Trophoblast cell (in vitro differentiated cells and primary cell): ENCODE measurements at regions not wholly inside any gene's neighbourhood (a gene's known extent, or its start where the extent isn't known, plus 50 kb on each side); places are given as distances from the start of the nearest gene placed in this dataset.

Source experiments
- DNase-seq, 2 donors: peaks; one replicate each; pipeline ENCODE4 v3.0.0-alpha.2; 2016
- H2AFZ ChIP-seq: 2 replicates; pipeline ENCODE4 v1.6.1; 2013; ENCODE audit warnings: low read length, moderate library complexity, mild to moderate bottlenecking; ENCODE audit not compliant: insufficient read depth, poor library complexity
- H2AK5ac ChIP-seq: 2 replicates; pipeline ENCODE4 v1.6.1; 2013; ENCODE audit warnings: mild to moderate bottlenecking, low read length
- H2BK120ac ChIP-seq: 2 replicates; pipeline ENCODE4 v1.6.1; 2013; ENCODE audit warnings: low read length, mild to moderate bottlenecking, moderate library complexity; ENCODE audit not compliant: insufficient read depth, poor library complexity
- H2BK12ac ChIP-seq: 2 replicates; pipeline ENCODE4 v1.6.1; 2013; ENCODE audit warnings: mild to moderate bottlenecking, low read length, moderate library complexity
- H2BK5ac ChIP-seq: 2 replicates; pipeline ENCODE4 v1.6.1; 2013; ENCODE audit warnings: low read length, low read depth, moderate library complexity, mild to moderate bottlenecking; ENCODE audit not compliant: poor library complexity
- H3K14ac ChIP-seq: 2 replicates; pipeline ENCODE4 v1.6.1; 2013; ENCODE audit warnings: mild to moderate bottlenecking, low read length
- H3K18ac ChIP-seq: 2 replicates; pipeline ENCODE4 v1.6.1; 2013; ENCODE audit warnings: mild to moderate bottlenecking, low read length
- H3K23ac ChIP-seq: 2 replicates; pipeline ENCODE4 v1.6.1; 2013; ENCODE audit warnings: low read length
- H3K27ac ChIP-seq: 2 replicates; pipeline ENCODE4 v1.5.1; 2013; ENCODE audit warnings: low read depth, mild to moderate bottlenecking, inconsistent platforms, low read length, moderate library complexity
- H3K27me3 ChIP-seq: 2 replicates; pipeline ENCODE4 v1.6.1; 2013; ENCODE audit warnings: inconsistent platforms, mild to moderate bottlenecking, low read length, moderate library complexity; ENCODE audit not compliant: insufficient read depth
- H3K36me3 ChIP-seq, 2 experiments: 1 replicate in 1 of 2; 2 replicates in 1 of 2; pipeline ENCODE4 v1.6.1; 2013; ENCODE audit warnings: low read length in 2 of 2, mild to moderate bottlenecking in 2 of 2, moderate library complexity in 1 of 2; ENCODE audit not compliant: insufficient read depth in 2 of 2, control insufficient read depth in 1 of 2
- H3K4ac ChIP-seq: 2 replicates; pipeline ENCODE4 v1.6.1; 2013; ENCODE audit warnings: low read depth, mild to moderate bottlenecking, low read length, moderate library complexity
- H3K4me1 ChIP-seq, 2 experiments: 1 replicate in 1 of 2; 2 replicates in 1 of 2; pipeline ENCODE4 v1.6.1; 2013; ENCODE audit warnings: low read length in 2 of 2, mild to moderate bottlenecking in 2 of 2, moderate library complexity in 1 of 2; ENCODE audit not compliant: insufficient read depth in 2 of 2, control insufficient read depth in 1 of 2
- H3K4me2 ChIP-seq: 2 replicates; pipeline ENCODE4 v1.6.1; 2013; ENCODE audit warnings: inconsistent platforms, mild to moderate bottlenecking, low read length, moderate library complexity
- H3K4me3 ChIP-seq: 2 replicates; pipeline ENCODE4 v1.5.1; 2013; ENCODE audit warnings: mild to moderate bottlenecking, low read depth, low read length, inconsistent platforms
- H3K79me1 ChIP-seq: one replicate; pipeline ENCODE4 v1.6.1; 2013; ENCODE audit warnings: low read length
- H3K79me2 ChIP-seq: 2 replicates; pipeline ENCODE4 v1.6.1; 2013; ENCODE audit warnings: low read length, mild to moderate bottlenecking; ENCODE audit not compliant: control insufficient read depth, insufficient read depth, poor library complexity
- H3K9ac ChIP-seq: 2 replicates; pipeline ENCODE4 v1.6.1; 2013; ENCODE audit warnings: mild to moderate bottlenecking, low read length
- H3K9me3 ChIP-seq: 2 replicates; pipeline ENCODE4 v1.6.1; 2013; ENCODE audit warnings: low read depth, mild to moderate bottlenecking, control low read depth, inconsistent platforms, low read length; ENCODE audit not compliant: insufficient read depth
- H4K12ac ChIP-seq: 2 replicates; pipeline ENCODE4 v1.6.1; 2013; ENCODE audit warnings: low read depth, mild to moderate bottlenecking, low read length, moderate library complexity
- H4K8ac ChIP-seq: 2 replicates; pipeline ENCODE4 v1.6.1; 2013; ENCODE audit warnings: low read depth, mild to moderate bottlenecking, low read length, moderate library complexity
- H4K91ac ChIP-seq: one replicate; pipeline ENCODE4 v1.6.1; 2013; ENCODE audit warnings: low read depth, mild to moderate bottlenecking, low read length, moderate library complexity
- WGBS: extraction: QIAGEN DNeasy Blood & Tissue Kit; methylation state at CpG from one replicate; pipeline ENCODE4 v1.1.7; 2013; ENCODE audit warnings: missing lambda C conversion rate; ENCODE audit not compliant: insufficient read length, insufficient coverage; ENCODE audit errors: extremely low coverage; 5-methylcytosine and 5-hydroxymethylcytosine counted together

DNA sequence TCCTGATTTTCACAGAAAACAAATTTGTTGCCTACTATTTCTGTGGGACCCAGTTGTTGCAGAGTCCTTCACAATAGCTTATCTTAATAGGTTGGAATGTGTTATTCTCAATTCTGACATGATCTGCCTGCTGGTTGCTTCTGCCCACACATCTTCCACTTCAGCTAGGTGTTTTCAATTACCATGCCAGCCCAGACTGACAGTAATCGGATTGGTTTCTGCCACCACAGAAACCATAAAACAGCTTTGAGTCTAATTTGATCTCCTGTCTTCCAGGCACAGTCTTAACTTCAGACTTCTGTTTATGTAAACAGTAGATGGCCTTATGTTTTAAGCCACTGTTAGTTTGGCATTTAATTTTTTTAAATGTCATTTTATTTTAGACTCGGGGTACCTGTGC lies 248.2 kb upstream of the RBMS1 start:
- no peaks in the 10 kb centered on the region for H3K79me2 ChIP-seq
- H3K36me3 ChIP-seq: no peaks in the 10 kb centered on the region
- no peak overlapping the region for H3K4me3 ChIP-seq
- no peaks in the 10 kb centered on the region for H3K27me3 ChIP-seq
- H3K79me1 ChIP-seq: peaks cover 2% of the 10 kb centered on the region
- H2BK12ac ChIP-seq: no peak overlapping the region
- no peak overlapping the region for H2AK5ac ChIP-seq
- WGBS: no CpG with 5 or more reads among the region's 2 CpGs
- no peak overlapping the region for H3K23ac ChIP-seq
- no peaks in the 10 kb centered on the region for H3K9me3 ChIP-seq
- no peak overlapping the region for H3K14ac ChIP-seq
- no peak overlapping the region for H2AFZ ChIP-seq
- no peak overlapping the region for H2BK5ac ChIP-seq
- no peak for DNase-seq
- no peak overlapping the region for H4K91ac ChIP-seq
- H3K9ac ChIP-seq: no peak overlapping the region
- no peak overlapping the region for H3K27ac ChIP-seq
- H3K4me1 ChIP-seq: peaks cover 0 to 1% of the 10 kb centered on the region in 2 experiments
- H4K8ac ChIP-seq: no peak overlapping the region
- H3K4me2 ChIP-seq: no peak overlapping the region
- no peak overlapping the region for H3K18ac ChIP-seq
- H2BK120ac ChIP-seq: no peak overlapping the region
- no peak overlapping the region for H4K12ac ChIP-seq
- H3K4ac ChIP-seq: no peak overlapping the region

DNA sequence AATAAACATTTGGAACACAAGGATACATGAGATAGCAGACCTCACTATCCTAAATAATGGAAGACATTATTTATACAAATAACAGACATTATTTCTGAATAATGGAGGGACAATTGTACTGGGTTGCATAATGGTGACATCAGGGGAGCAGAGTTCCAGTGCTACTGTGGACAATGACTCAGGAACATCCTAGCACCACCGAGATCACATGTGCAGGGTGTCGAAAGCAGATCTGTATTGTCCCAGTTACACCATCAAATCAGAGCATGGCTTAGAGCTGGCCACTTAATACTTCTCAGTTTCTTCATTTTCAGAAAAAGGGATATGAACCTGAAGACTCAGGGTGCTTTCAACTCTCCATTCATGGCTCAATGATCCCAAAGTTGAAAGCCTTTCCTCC lies 249.1 kb upstream of the RBMS1 start:
- Histone ChIP-seq H3K4ac (no peak overlapping the region), H3K18ac (no peak overlapping the region), H3K23ac (no peak overlapping the region), H2AFZ (no peak overlapping the region), H3K79me2 (no peaks in the 10 kb centered on the region), H3K27me3 (no peaks in the 10 kb centered on the region), H3K36me3 (no peaks in the 10 kb centered on the region), H2BK5ac (no peak overlapping the region), H4K91ac (no peak overlapping the region), H3K4me1 (peaks cover 2 to 3% of the 10 kb centered on the region in 2 experiments), H3K79me1 (peaks cover 2% of the 10 kb centered on the region), H4K8ac (no peak overlapping the region), H3K14ac (no peak overlapping the region), H3K4me2 (no peak overlapping the region), H2BK120ac (no peak overlapping the region), H3K9me3 (no peaks in the 10 kb centered on the region), H3K4me3 (no peak overlapping the region), H4K12ac (no peak overlapping the region), H2AK5ac (no peak overlapping the region), H2BK12ac (no peak overlapping the region), H3K9ac (no peak overlapping the region), H3K27ac (no peak overlapping the region)
- no CpG with 5 or more reads among the region's 2 CpGs for WGBS
- peak in 1 of 2 donors; percentile 34 for DNase-seq

DNA sequence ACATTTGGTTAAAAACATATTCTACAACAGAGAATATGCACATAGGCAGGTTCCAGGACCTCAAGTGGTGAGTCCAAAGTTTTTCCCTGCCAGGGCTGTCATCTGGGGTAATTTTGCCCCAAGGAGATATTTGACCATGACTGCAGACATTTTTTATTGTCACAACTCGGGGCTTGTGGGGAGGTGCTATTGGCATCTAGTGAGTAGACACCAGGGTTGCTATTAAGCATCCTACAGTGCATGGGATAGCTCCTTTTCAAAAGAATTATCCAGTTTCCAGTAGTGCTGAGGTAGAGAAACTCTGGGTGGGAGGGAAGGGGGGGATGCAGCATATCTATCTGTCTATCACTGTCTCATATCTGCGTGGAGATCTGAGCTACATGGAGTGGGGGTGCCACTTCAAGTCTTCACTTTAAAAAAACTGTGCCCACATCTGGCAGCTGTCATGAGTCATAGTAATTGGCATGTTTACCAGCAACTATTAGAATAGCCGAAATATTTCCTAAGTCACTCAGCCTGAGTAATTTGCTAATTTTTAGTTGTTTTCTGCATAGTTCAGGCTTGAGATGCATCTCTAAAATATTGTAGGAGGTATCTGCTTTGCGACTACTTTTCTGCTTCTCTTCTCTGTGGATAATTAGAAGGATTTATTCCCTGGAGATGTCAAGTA lies 254.0 kb upstream of the RBMS1 start:
- Histone ChIP-seq H3K9me3 (no peaks in the 10 kb centered on the region), H3K4me2 (peak overlapping the region; percentile 24), H2BK5ac (peak overlapping the region; percentile 27), H3K4ac (no peak overlapping the region), H2BK120ac (peak overlapping the region; percentile 38), H3K79me1 (peaks cover 18% of the 10 kb centered on the region), H3K14ac (no peak overlapping the region), H3K36me3 (no peaks in the 10 kb centered on the region), H3K4me3 (no peak overlapping the region), H2BK12ac (no peak overlapping the region), H3K18ac (no peak overlapping the region), H4K12ac (no peak overlapping the region), H3K27me3 (no peaks in the 10 kb centered on the region), H4K8ac (no peak overlapping the region), H3K4me1 (peaks cover 6% of the 10 kb centered on the region in 2 experiments), H3K79me2 (no peaks in the 10 kb centered on the region), H3K9ac (no peak overlapping the region), H2AK5ac (no peak overlapping the region), H4K91ac (no peak overlapping the region), H3K27ac (peak overlapping the region; percentile 75), H3K23ac (no peak overlapping the region), H2AFZ (no peak overlapping the region)
- DNase-seq: peak; percentile 47 to 87
- WGBS: no CpG with 5 or more reads among the region's 4 CpGs

DNA sequence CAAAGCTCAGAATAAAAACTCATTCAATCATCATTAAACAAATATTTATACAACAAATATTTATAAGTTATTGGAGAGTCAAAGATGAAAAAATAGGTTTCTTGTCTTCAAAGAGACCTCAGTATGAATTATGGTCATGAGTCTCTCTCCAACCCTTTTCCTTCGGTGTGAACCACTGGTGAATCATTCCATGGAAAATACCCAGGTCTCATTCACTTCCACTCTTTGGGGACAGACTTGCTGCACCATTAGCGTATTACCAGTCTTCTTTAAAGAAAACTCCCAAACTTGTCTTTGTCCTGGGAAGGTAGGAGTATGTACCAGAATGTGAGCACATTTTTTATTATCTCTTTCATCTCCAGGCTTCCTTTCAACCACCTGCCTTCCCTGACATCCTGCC lies 257.4 kb upstream of the RBMS1 start:
- no peak overlapping the region for H3K23ac ChIP-seq
- DNase-seq: peak in 1 of 2 donors; percentile 14
- peaks cover 18% of the 10 kb centered on the region for H3K79me1 ChIP-seq
- H3K4me1 ChIP-seq: peaks cover 6% of the 10 kb centered on the region in 2 experiments
- H4K91ac ChIP-seq: no peak overlapping the region
- no peak overlapping the region for H2BK120ac ChIP-seq
- H3K27me3 ChIP-seq: no peaks in the 10 kb centered on the region
- H3K27ac ChIP-seq: peak overlapping the region; percentile 68
- no peak overlapping the region for H4K12ac ChIP-seq
- H3K79me2 ChIP-seq: no peaks in the 10 kb centered on the region
- H3K36me3 ChIP-seq: no peaks in the 10 kb centered on the region
- H4K8ac ChIP-seq: no peak overlapping the region
- no peak overlapping the region for H3K4me2 ChIP-seq
- no peak overlapping the region for H3K14ac ChIP-seq
- H2BK12ac ChIP-seq: no peak overlapping the region
- no peak overlapping the region for H2AK5ac ChIP-seq
- no peak overlapping the region for H2BK5ac ChIP-seq
- no peak overlapping the region for H3K4me3 ChIP-seq
- H3K9ac ChIP-seq: no peak overlapping the region
- H3K9me3 ChIP-seq: no peaks in the 10 kb centered on the region
- WGBS: no CpG with 5 or more reads among the region's 2 CpGs
- H3K18ac ChIP-seq: no peak overlapping the region
- no peak overlapping the region for H3K4ac ChIP-seq
- H2AFZ ChIP-seq: no peak overlapping the region
